Caco-2 (cell line): ENCODE measurements at regions not wholly inside any gene's neighbourhood (a gene's known extent, or its start where the extent isn't known, plus 50 kb on each side); places are given as distances from the start of the nearest gene placed in this dataset.

Source experiments
- BruUV-seq: library from RNA; stranded (reverse); fragments of 400-500 nt; replicated peaks from 2 replicates; lab custom pipeline; 2021; lab: Mats Ljungman, UMichigan
- CTCF ChIA-PET: fragments of 300-600 bp; sonication (Branson Sonifier 250); formaldehyde crosslinking; loops from one replicate; lab custom pipeline; 2022; ENCODE audit warnings: antibody characterized with exemption; lab: Charles Lee
- POLR2A ChIA-PET: fragments of 300-600 bp; sonication (Branson Sonifier 250); formaldehyde crosslinking; loops from one replicate; lab custom pipeline; 2022; ENCODE audit warnings: antibody characterized with exemption; lab: Charles Lee
- DNase-seq, 2 experiments: peaks; one replicate each; pipeline versions ENCODE4 v3.0.0 to v3.0.0-alpha.2; 2020 to 2022
- H3K27me3 ChIP-seq: replicated peaks from 2 replicates; pipeline ENCODE4 v1.6.0; 2011; ENCODE audit warnings: low read length; ENCODE audit not compliant: control insufficient read depth, insufficient read depth
- H3K36me3 ChIP-seq: 2 replicates; pipeline ENCODE4 v1.5.1; 2011; ENCODE audit warnings: low read length; ENCODE audit not compliant: control insufficient read depth, insufficient read depth
- H3K4me1 ChIP-seq: fragments of 250-450 bp; sonication (Bioruptor Pico); 2 replicates; pipeline ENCODE4 v1.5.1; 2020; ENCODE audit warnings: mild to moderate bottlenecking
- H3K4me3 ChIP-seq: 2 replicates; pipeline ENCODE4 v1.5.1; 2011; ENCODE audit warnings: low read depth, mild to moderate bottlenecking, control low read depth, low read length
- H3K9me3 ChIP-seq: fragments of 250-450 bp; sonication (Bioruptor Pico); 2 replicates; pipeline ENCODE4 v1.5.1; 2020; ENCODE audit warnings: mild to moderate bottlenecking, moderate library complexity
- H3K27ac Mint-ChIP-seq: one replicate; pipeline ENCODE4 v1.8.0; 2022; ENCODE audit warnings: mixed read lengths; ENCODE audit not compliant: unreplicated experiment
- H3K27me3 Mint-ChIP-seq: one replicate; pipeline ENCODE4 v1.8.0; 2022; ENCODE audit warnings: mixed read lengths; ENCODE audit not compliant: insufficient read depth, unreplicated experiment
- H3K36me3 Mint-ChIP-seq: one replicate; pipeline ENCODE4 v1.8.0; 2022; ENCODE audit warnings: mild to moderate bottlenecking, mixed read lengths; ENCODE audit not compliant: insufficient read depth, unreplicated experiment
- H3K4me1 Mint-ChIP-seq: one replicate; pipeline ENCODE4 v1.8.0; 2022; ENCODE audit warnings: low read depth, mixed read lengths; ENCODE audit not compliant: unreplicated experiment
- H3K4me3 Mint-ChIP-seq: one replicate; pipeline ENCODE4 v1.8.0; 2022; ENCODE audit warnings: mild to moderate bottlenecking, moderate library complexity, mixed read lengths; ENCODE audit not compliant: unreplicated experiment
- H3K9me3 Mint-ChIP-seq: one replicate; pipeline ENCODE4 v1.8.0; 2022; ENCODE audit warnings: mixed read lengths; ENCODE audit not compliant: unreplicated experiment
- intact Hi-C: fragments of 100-400 bp; cut with micrococcal nuclease; formaldehyde crosslinking; loops from one replicate; pipeline ENCODE4 v1.10.0; 2022; ENCODE audit not compliant: unreplicated experiment
- TF ChIP-seq, protein P1 (sequence below), 2 experiments: fragments of 200-600 bp in 1 of 2; IDR thresholded peaks; 1 replicate in 1 of 2; 2 replicates in 1 of 2; pipeline versions ENCODE4 v1.5.1 to v1.8.0; 2011 to 2022; ENCODE audit warnings: antibody characterized with exemption in 1 of 2, control low read depth in 1 of 2, inconsistent platforms in 1 of 2, low read depth in 1 of 2, low read length in 1 of 2, mild to moderate bottlenecking in 1 of 2, moderate library complexity in 1 of 2; ENCODE audit not compliant: insufficient read depth in 1 of 2, severe bottlenecking in 1 of 2, unreplicated experiment in 1 of 2

DNA sequence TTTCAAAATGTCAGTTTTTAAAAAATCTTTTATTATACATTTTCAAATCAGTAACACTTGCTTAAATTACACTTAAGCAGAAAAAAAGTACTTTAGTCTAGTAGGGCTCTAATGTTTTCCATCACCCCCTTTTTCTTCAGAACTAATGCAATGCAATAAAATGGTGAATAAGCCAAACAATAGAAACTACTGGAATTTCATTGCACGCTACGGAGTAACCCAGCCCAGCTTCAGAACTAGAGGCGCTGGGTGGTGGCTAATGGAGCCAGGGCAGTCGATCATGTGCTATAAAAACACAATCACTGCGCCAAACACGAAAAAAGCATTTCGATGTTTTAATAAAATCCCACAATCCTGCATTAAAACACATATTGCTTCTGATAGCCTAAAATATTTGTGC lies 59.9 kb upstream of the ODAD2 start:
- Mint-ChIP-seq H3K36me3 (peaks cover 65% of the 10 kb centered on the region), H3K27ac (no peak overlapping the region), H3K4me3 (no peak overlapping the region), H3K27me3 (no peaks in the 10 kb centered on the region), H3K4me1 (no peaks in the 10 kb centered on the region), H3K9me3 (no peaks in the 10 kb centered on the region)
- Histone ChIP-seq H3K4me3 (no peak overlapping the region), H3K36me3 (peaks cover 2% of the 10 kb centered on the region; the same call in 1 of the 2 replicates), H3K4me1 (no peaks in the 10 kb centered on the region), H3K9me3 (no peaks in the 10 kb centered on the region), H3K27me3 (no peaks in the 10 kb centered on the region)
- no peak for DNase-seq
- no TSS peak for BruUV-seq
- CTCF ChIA-PET = interaction anchor here (0.6 kb wide), 1 partner anchor 25 kb away, joined by 4 read pairs; no protein-coding TSS in a partner anchor
- TF ChIP-seq, protein P1, sequence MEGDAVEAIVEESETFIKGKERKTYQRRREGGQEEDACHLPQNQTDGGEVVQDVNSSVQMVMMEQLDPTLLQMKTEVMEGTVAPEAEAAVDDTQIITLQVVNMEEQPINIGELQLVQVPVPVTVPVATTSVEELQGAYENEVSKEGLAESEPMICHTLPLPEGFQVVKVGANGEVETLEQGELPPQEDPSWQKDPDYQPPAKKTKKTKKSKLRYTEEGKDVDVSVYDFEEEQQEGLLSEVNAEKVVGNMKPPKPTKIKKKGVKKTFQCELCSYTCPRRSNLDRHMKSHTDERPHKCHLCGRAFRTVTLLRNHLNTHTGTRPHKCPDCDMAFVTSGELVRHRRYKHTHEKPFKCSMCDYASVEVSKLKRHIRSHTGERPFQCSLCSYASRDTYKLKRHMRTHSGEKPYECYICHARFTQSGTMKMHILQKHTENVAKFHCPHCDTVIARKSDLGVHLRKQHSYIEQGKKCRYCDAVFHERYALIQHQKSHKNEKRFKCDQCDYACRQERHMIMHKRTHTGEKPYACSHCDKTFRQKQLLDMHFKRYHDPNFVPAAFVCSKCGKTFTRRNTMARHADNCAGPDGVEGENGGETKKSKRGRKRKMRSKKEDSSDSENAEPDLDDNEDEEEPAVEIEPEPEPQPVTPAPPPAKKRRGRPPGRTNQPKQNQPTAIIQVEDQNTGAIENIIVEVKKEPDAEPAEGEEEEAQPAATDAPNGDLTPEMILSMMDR (IDR thresholded peaks at IDR 0.05; ENCODE audit: insufficient read depth in 1 of 2, low read depth in 1 of 2, low read length in 1 of 2, severe bottlenecking in 1 of 2, unreplicated experiment in 1 of 2) = no peak
- POLR2A ChIA-PET = no interaction called here
- intact Hi-C loops = no loop called here

DNA sequence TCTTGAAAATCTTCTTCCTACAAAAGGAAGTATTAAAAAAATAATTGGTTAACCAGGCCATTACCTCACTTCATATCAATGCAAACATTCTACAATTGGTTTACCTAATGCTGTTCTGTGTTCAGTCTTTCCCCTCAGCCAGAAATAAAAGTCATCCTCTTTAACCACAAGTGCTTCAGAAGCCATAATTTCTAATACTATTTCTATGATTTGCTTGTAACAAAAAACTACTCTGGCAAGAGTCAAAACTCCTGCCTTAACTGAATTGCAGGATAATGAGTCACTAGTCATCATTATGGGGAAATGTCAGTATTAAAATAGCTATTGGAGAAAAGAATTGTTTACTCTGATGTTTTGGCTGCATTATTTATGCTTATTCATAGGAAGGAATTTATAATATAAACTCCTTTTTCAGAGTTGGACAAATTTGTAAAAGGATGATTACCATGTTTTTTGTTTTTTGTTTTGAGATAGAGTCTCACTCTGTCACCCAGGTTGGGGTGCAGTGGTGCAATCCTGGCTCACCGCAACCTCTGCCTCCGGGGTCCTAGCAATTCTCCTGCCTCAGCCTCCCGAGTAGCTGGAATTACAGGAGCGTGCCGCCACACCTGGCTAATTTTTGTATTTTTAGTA lies 55.5 kb upstream of the ODAD2 start:
- Mint-ChIP-seq H3K4me3 (no peak overlapping the region), H3K27me3 (no peaks in the 10 kb centered on the region), H3K36me3 (peaks cover 41% of the 10 kb centered on the region), H3K9me3 (no peaks in the 10 kb centered on the region), H3K4me1 (no peaks in the 10 kb centered on the region), H3K27ac (no peak overlapping the region)
- no TSS peak for BruUV-seq
- DNase-seq = no peak
- intact Hi-C loops = no loop called here
- ChIA-PET POLR2A (no interaction called here), CTCF (no interaction called here)
- no peak overlapping the region for H3K4me3 ChIP-seq
- H3K4me1 ChIP-seq = no peaks in the 10 kb centered on the region
- H3K27me3 ChIP-seq = no peaks in the 10 kb centered on the region
- H3K36me3 ChIP-seq = peaks cover 2% of the 10 kb centered on the region; the same call in 1 of the 2 replicates
- TF ChIP-seq, protein P1 (IDR thresholded peaks at IDR 0.05; ENCODE audit: insufficient read depth in 1 of 2, low read depth in 1 of 2, low read length in 1 of 2, severe bottlenecking in 1 of 2, unreplicated experiment in 1 of 2) = no peak
- H3K9me3 ChIP-seq = no peaks in the 10 kb centered on the region

DNA sequence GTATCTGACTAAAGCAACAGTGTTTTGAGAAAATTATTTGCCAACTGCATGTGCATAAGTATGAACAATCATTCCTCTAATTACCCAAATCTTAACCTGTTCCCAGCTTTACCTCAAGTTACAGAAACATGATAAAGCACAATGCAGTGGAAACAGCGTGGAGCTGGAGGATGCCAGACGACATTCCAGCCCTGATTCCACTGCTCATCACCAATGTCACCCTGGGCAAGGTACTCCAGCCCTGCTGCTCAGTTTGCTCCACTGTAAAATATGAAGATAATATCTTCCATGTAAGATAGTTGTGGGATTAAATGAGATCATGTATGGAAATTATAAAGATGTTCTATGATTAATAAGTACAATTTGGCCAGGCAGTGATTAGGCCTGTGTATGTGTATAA lies 50.4 kb upstream of the ODAD2 start:
- no peaks in the 10 kb centered on the region for H3K4me1 ChIP-seq
- DNase-seq = no peak
- peaks cover 23% of the 10 kb centered on the region for H3K36me3 Mint-ChIP-seq
- H3K9me3 ChIP-seq = no peaks in the 10 kb centered on the region
- CTCF ChIA-PET = no interaction called here
- H3K27me3 Mint-ChIP-seq = no peaks in the 10 kb centered on the region
- H3K9me3 Mint-ChIP-seq = no peaks in the 10 kb centered on the region
- H3K4me3 ChIP-seq = no peak overlapping the region
- no peaks in the 10 kb centered on the region for H3K36me3 ChIP-seq
- TF ChIP-seq, protein P1 (IDR thresholded peaks at IDR 0.05; ENCODE audit: insufficient read depth in 1 of 2, low read depth in 1 of 2, low read length in 1 of 2, severe bottlenecking in 1 of 2, unreplicated experiment in 1 of 2) = no peak
- intact Hi-C loops = no loop called here
- H3K4me3 Mint-ChIP-seq = no peak overlapping the region
- no TSS peak for BruUV-seq
- POLR2A ChIA-PET = no interaction called here
- no peak overlapping the region for H3K27ac Mint-ChIP-seq
- no peaks in the 10 kb centered on the region for H3K27me3 ChIP-seq
- no peaks in the 10 kb centered on the region for H3K4me1 Mint-ChIP-seq
